HG03045 (cell line): ENCODE measurements at regions not wholly inside any gene's neighbourhood (a gene's known extent, or its start where the extent isn't known, plus 50 kb on each side); places are given as distances from the start of the nearest gene placed in this dataset.

Experiments used
- ATAC-seq: cut with Tn5 transposase; IDR thresholded peaks from one replicate; pipeline ENCODE4 v1.9.1; 2021; ENCODE audit warnings: mild to moderate bottlenecking, moderate library complexity; ENCODE audit not compliant: unreplicated experiment

DNA sequence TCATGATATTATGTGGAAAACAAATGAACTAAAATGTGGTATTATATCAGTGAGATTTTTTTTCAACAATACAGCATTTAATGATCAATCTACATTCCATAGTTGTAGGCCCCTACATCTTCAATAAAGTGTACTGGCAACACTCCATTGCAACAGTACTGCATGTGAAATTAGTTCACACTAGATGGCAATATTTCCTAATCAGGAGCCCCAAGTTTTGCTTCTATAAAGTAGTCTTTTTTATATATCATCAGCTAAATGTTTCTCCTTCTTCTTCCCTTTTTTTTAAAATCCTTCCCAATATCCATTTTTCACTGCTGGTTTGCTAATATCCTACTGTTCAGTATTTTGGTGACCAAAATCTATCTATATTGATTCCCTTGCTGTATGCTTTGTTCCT is 528.3 kb upstream of the ATXN8OS start:
- ATAC-seq, result no peak

DNA sequence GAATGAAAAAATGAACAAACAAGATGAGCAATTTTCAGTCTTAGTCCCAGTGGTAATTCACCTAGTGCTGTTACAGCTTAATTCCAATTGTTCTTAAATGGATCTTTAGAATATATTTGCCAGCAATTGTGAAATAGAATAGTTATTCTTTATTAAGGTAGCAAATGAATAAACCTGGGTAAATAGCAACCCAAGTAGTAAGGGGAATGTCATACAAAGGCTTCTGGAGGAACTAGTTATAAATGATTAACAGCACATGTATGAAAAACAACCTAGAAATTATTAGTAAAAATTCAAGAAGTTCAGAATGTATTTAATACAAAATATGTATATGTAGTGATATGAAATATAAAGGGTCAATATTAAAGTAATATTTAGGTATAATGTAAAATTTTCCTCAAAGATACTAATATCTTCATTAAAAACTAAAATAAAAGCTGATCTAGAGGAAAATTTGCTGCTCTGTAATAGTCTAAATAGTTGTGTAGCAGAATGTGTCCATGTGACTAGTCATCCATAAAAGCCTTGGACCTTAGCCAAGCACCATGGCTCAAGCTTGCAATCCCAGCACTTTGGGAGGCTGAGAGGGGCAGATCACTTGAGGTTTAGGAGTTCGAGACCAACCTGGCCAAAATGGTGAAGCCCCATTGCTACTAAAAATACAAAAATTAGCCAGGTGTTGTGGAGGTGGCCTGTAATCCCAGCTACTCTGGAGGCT is 535.9 kb upstream of the ATXN8OS start:
- ATAC-seq, result no peak

DNA sequence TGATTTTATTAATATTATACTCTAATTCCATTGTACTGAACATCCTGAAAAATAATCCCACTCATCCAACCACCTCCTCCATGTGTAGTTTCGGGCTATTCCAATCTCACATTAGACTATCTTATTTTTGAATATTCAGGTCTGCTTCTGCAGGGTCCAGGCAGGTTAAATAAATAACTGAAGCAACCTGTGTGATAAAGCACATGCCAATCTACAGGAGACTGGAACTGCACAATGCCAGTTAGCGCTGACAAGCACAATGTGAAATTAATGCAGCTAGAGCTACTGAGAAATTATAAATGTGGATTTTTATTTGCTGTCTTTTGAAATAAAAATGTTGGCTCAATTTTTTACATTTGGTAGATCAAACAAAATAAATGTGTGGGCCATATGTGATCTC is 540.1 kb upstream of the ATXN8OS start:
- no peak for ATAC-seq

DNA sequence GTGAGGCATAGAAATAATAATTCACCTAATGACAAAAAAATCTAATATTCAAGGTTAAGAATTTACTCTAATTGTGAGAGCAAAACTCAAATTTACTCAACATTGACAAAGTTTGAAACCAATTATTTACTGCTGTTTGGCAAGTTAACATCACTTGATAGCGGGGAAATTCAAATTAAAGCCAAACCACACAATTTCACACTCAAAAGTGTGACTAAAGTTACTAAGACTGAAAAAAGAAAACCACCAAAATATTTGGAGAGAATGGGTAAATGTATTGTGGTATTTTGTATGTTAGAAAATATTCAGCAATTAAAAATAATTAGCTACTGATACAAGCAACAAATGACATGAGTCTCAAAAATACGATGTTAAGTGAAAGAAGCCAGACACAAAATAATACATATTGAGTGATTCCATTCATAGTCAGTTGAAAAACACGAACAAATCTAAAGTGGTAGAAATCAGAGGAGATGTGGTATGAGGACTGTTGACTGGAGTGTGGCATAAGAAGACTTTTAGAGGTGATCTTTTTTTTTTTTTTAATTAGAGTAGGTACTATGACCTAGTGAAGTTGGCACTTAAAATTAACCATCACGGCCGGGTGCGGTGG is 541.4 kb upstream of the ATXN8OS start:
- no peak for ATAC-seq

DNA sequence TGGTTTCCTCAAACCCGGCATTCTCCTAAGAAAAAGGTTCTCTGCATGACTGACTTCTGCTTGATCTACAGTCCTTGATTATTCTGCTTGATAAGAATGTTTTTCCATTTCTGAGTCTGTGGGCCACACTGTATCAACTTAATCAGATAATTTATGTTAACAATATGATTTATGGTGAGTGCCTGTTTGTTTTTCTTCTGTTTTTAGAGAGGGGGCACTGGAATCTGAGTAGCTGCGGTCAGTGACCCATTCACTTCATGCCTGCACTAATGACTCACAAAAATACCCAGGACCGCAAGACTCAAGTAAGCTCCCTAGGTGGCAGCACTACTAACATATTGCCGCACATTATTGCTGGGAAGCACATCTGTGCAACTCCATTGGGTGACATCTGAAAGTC is 542.3 kb upstream of the ATXN8OS start:
- ATAC-seq, result peak; percentile 60

DNA sequence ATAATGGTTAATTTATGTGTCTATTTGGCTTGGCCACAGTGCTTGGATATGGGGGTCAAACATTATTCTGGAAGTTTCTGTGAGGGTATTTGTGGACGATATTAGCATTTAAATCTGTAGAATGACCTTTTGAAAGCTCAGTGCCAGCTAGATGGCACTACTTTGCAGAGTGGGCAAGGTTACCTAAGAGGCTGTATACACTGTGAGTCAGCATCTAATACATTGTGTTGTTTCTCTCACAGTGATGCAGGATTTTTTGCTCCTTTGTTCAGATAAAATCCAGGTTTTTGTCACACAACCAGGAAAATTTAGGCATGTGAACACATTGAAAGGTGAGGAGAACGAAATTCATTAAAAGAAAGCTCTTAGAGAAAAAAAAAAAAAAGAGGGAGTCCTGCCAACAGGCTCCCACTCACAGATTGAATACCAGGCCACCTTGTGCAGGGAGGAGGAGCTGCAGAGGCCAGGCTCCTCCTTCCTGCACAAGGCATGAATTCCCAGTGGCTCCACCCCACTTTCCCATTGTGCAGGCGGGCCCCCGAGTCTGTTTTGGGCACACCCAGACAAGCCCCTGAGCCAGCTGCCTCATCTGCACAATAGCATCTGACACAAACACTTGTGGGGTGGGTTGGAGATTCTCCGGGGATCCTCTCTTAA is 551.0 kb upstream of the ATXN8OS start:
- ATAC-seq, result no peak

DNA sequence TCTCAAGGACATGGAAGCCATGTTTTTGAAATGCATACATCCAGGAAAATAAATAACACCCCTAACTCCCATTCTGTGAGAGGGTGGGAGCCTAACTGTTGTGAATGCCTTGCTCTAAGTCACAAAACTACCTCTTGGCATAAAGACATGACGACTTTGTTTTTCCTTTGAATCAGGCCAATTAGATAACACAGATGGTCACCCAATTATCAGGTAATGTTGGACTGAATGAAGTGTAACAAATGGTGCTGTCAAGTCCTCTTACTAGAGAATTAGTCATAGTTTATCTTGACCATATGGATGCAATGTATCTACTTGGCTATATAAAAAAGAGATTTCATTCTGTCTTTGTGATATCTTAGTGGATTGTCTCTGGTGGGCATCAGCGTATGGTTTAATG is 553.6 kb upstream of the ATXN8OS start:
- no peak for ATAC-seq

DNA sequence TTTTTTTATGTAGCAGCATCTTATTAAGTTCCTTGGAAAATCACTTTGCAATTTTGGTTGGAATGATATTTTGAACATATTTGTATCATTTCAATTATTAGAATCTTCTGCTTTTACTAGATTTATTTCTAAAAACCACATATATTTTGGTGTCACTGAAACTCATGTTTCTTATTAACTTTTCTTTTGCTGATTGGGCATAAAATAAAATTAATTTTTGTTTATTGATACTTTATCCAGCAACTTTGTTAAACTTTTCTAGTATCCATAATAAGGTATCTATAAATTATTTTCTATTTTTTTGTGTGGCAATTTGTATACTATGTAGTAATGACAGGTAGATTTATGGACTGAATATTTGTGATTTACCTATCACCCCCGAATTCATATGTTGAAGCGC is 556.4 kb upstream of the ATXN8OS start:
- no peak for ATAC-seq

DNA sequence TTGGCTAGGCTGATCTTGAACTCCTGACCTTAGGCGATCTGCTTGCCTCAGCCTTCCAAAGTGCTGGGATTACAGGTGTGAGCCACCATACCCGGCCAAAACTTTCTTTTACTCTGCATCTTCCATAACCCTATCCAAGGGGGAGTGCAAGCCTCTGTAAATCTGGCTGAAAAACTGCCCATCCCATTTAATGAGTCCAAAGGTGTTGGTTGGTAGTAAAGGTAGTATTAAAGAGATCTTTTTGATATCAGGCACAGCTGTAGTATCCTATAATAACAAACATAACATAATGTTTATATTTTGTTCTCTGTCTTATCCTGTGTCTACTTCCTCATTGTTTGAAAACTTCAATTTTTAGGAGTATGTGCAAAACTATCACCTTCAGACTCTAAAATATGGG is 559.8 kb upstream of the ATXN8OS start:
- no peak for ATAC-seq

DNA sequence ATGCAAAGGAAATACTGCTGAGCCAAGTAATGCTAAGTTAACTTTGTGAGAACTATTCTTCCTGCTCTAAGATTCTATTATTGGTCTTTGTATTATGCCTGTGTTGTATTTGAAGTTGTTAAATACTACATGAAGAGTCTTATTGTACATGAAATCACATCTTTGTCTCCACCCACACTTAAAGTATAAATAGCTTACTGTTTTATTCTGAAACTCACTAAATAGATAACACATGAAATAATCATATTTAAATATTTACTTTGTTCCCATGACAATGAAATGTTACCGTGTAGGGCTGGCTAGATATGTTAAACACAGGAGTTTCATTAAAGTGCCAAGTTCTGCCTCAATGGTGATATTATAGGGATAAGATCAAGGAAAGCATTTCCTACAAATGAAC is 562.1 kb upstream of the ATXN8OS start:
- ATAC-seq, result no peak

DNA sequence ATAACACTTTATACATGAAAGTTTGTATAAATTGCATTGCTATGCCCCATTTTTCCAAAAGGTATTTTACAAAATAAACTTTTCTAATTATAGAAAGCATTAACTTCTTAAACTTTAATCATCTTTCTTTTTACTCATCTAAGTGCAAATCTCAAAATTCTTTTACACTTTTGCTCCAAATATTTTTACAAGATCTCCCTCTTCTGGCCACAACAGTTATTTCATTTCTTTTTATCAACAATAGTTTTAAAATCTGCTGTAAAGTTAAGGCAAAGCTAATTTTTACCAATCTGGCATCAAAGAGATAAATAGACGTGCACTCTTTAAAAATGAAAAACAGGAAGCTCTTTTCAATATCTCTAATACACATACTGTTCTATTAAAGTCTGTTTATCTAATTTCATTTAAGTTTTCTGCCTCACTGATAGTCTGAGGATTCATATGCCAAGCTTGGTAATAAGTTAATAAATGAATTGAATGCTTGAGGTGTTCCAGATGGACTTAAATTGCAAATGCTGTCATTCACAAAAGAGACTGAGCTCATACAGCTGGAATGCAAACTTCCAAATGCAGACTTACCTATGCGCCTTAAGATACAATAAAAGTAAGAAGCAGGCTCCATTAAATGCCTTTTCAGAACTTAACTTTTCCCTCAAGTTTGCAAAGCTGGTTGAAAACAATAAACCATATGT is 583.0 kb upstream of the ATXN8OS start:
- ATAC-seq, result no peak

DNA sequence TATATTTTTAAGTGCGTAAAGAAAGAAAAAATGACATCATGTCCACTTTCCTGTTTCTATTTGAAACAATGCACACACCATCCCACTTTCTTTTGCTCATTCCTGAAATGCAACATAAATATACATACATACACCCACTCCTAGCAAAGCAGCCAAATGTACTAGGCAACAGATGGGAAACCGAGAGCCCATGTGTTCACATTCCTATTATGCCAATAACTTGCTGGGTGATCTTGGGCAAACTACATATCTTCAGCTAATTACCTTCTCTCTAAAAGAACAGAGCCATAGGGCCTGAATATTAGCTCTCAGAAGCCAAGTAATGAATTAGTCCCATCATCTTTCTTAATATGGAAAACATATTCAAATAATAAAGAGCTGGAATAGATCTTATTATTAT is 610.6 kb upstream of the ATXN8OS start:
- no peak for ATAC-seq

DNA sequence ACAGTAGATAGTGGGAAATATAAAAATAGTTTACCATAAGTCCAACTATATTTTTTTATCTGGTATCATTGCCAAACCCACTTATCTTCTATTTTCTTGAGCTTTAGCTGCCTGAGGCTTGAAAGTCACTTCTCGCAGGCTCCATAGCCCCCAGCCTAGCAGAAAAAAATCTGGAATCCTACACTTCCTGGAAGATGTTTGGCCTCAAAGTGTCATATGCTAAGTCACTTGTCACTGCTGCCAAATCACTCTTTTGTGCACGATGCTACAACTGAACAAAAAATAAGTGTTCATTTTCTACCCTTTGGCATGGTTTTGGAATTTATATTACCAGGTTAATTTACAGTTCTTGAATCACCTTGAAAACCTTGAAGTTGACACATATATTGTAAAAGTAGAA is 612.5 kb upstream of the ATXN8OS start:
- ATAC-seq, result no peak

DNA sequence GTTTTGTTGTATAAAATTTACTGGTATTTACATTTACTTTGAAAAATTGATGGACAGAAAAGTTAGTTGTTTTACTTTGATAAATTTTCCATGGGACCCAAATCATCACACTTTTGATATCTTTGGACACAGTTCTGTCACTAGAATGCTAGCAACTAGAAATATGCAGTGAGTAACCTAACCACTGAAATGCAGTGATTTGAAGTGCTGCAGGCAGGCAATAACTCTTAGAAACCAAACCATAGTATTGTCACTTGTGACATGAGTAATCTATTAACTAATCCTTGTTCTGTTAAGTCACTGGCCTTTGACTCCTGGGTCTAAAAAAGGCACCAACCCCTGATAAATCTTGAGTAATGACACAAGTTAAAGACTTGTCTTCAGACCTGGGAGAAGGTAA is 620.0 kb upstream of the ATXN8OS start:
- no peak for ATAC-seq

DNA sequence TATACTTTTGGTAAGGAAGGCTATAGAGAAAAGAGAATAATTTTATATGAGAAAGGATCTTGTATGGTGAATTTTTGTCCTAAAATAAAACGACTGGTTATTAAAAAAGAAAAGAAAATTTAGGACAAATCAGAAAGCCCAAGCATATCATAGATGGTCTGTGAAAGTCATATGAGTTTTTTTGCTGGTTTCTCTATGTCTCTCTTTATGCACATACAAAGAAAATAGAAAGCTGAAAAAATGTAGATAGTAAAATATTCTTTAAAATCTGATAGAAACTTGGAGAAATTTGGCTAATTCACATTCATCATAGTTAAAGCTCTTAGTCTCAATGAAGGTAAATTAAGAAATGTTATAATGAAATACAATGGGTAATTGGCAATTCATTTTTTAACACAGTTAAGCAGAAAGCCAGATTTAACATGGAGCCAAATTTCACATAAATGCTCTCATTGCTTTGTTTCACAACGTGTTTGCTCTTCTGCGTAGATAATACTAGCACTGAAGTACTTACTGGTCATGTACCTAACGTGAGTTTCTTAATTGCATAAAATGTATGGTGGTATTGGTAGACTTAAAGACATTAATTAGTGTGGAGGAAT is 621.5 kb upstream of the ATXN8OS start:
- ATAC-seq, result no peak

DNA sequence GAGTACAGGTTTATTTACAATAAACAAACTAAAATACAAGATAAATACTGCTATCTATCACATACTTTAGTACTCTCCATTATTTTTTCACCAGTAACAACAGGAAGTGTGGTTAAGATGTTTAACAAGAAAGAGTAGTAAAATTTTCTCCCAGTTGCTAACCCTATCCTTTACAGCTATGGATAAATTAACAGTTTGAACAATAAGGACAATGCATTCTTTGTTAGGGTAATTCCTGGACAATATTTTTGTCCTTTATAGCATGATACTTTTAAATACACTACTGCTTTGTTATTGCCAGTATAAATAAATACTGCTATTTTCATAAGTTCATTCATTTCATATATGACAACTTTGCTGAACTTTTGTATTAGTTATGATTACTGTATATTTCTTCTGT is 630.2 kb upstream of the ATXN8OS start:
- no peak for ATAC-seq

DNA sequence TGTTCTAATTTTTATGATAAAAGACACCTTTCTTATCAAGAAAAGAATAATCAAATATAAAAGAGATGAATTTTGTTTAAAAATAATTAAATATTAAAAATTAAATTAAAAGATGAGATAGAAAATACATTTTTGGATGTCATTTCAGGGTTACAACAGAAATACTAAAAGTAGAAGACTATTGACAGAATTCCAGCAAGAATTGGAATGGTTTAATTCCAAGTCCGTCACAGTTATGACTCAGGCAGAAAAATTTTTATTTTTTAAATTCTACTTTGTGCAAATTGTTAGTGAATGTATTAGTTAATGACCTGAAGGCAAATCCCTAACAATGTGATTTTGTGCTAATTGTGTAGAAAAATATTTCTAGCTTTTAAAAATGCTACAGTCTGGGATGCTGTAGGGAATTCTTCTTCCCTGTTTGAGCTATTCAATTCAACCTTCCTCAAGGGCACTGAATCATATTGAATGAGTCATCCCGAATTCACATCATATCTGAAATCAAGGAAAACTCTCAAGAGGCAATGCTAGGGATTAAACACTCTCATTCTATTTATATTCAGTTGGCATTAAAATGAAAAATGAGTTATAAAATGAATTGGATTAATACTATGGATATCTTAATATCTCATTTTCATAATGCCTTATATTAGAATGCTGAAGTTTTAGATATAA is 633.5 kb upstream of the ATXN8OS start:
- no peak for ATAC-seq

DNA sequence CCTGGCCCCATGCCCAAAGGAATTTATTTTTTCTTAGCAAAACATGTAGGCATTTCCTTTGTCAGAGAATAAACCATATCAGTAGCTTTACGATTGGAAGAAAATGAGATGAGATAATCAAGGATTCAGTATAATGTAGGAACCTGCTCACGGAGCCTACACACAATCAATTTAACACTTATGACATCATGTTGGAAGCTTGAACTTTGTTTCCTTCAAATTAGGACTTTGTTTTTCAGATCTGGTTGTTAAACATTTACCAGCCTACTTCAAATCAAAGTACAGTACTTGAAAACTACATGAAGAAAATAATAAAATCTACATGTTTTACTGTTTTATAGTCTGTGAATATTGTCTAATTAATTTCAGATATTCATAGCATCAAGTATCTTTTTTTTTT is 639.0 kb upstream of the ATXN8OS start:
- no peak for ATAC-seq

DNA sequence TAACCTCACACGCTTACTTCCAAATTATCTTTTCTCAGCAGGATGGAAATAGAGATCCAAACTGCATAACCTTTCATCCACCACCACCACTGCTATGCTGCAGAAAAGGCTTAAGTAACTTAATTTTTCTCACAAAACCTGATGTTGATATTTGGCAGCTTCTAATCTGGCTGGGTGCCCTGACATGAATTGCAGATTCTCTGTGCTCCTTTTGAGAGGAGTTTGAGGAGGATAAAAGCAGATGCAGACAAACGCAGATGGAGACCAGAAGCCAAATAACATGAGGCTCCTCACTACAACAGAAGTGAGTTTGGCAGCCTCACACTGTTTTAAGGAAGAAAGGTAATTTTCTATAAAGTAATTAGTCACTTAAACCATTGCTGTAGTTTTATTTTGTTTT is 646.2 kb upstream of the ATXN8OS start:
- no peak for ATAC-seq

DNA sequence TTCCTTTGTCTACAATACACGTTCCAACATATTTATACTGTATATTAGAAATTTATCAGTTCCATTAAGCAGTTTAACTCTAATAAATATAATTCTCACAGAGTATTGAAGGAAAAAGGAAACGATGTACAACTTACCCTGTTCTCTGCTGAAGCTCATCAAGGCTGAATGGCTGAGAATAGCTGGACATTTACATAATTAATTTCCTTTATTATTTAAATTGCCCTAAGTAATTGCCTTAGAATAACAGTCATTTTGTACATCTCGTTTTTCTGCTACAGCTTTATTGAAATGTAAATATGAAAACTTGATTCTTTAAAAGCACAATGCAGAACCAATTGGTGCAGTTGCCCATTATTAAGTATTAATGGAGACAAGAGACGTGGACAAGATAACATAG is 648.3 kb upstream of the ATXN8OS start:
- no peak for ATAC-seq

DNA sequence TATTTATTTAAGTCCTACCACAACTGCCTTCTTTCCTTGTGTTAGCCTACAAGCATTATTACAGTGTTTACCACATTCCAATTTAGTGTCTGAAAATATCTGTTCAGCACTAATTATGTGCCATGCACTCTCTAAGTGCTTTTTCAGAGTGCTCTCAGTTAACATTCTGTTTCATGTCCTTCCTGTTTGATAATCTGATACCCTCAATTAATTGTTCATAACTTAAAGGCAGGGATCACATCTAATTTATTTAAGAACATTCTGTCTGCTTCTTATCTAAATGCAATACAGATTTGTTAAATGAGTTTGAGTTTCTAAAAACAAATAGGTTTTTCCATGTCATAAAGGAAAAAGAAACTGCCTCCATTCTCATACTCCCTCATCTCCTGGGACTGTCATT is 649.6 kb upstream of the ATXN8OS start:
- ATAC-seq, result no peak
